ENCODE measurements at regions not wholly inside any gene's neighbourhood (a gene's known extent, or its start where the extent isn't known, plus 50 kb on each side); places are given as distances from the start of the nearest gene placed in this dataset.
A peak's percentile ranks its signal among the peaks of the same experiment; 100 is the strongest.

GRCh38 chr17:14792746-14793145 lies 472.4 kb downstream of the PMP22 start:
- CTCF ChIA-PET = no interaction called here
- DNase-seq (ENCODE audit: extremely low spot score) = no peak
- POLR2A ChIA-PET = no interaction called here
- no peak for TF ChIP-seq CTCF (IDR thresholded peaks at IDR 0.05; ENCODE audit: control extremely low read depth, extremely low read depth, low read depth, missing control alignments)

- TF ChIP-seq CTCF (IDR thresholded peaks at IDR 0.05; ENCODE audit: control extremely low read depth, extremely low read depth, low read depth, missing control alignments) = no peak
- DNase-seq (ENCODE audit: extremely low spot score) = no peak
- POLR2A ChIA-PET = no interaction called here
- CTCF ChIA-PET = no interaction called here
Observed at GRCh38 chr17:14791221-14791620, 473.9 kb downstream of the PMP22 start.

- no peak for DNase-seq (ENCODE audit: extremely low spot score)
- TF ChIP-seq CTCF (IDR thresholded peaks at IDR 0.05; ENCODE audit: control extremely low read depth, extremely low read depth, low read depth, missing control alignments) = no peak
- ChIA-PET CTCF (interaction anchor here (1.1 to 2.3 kb wide), 3 partner anchors 30 to 53 kb away, joined by 3 to 6 read pairs (median 4); no protein-coding TSS in a partner anchor), POLR2A (no interaction called here)
Observed at GRCh38 chr17:14790521-14790920, 474.6 kb downstream of the PMP22 start.

GRCh38 chr17:14784997-14785696 lies 480.0 kb downstream of the PMP22 start:
- CTCF ChIA-PET = interaction anchor here (0.7 to 1.6 kb wide), 15 partner anchors 9 to 484 kb away, joined by 3 to 9 read pairs (median 4); partner anchors contain the start of gene HS3ST3B1
- POLR2A ChIA-PET = no interaction called here
- DNase-seq (ENCODE audit: extremely low spot score) = no peak
- TF ChIP-seq CTCF (IDR thresholded peaks at IDR 0.05; ENCODE audit: control extremely low read depth, extremely low read depth, low read depth, missing control alignments) = peak; percentile 8

GRCh38 chr17:14781123-14781522 lies 480.2 kb downstream of the HS3ST3B1 start:
- no peak for DNase-seq (ENCODE audit: extremely low spot score)
- TF ChIP-seq CTCF (IDR thresholded peaks at IDR 0.05; ENCODE audit: control extremely low read depth, extremely low read depth, low read depth, missing control alignments) = no peak
- CTCF ChIA-PET = no interaction called here
- POLR2A ChIA-PET = no interaction called here

- no peak for TF ChIP-seq CTCF (IDR thresholded peaks at IDR 0.05; ENCODE audit: control extremely low read depth, extremely low read depth, low read depth, missing control alignments)
- DNase-seq (ENCODE audit: extremely low spot score) = no peak
- CTCF ChIA-PET = no interaction called here
- POLR2A ChIA-PET = no interaction called here
Observed at GRCh38 chr17:14780097-14780651, 479.3 kb downstream of the HS3ST3B1 start.
